HCT116 (cell line): ENCODE measurements at regions not wholly inside any gene's neighbourhood (a gene's known extent, or its start where the extent isn't known, plus 50 kb on each side); places are given as distances from the start of the nearest gene placed in this dataset.

Source experiments
- ATAC-seq: fragments of 200-7000 bp; cut with Tn5 transposase; 2 replicates; pipeline ENCODE4 v1.9.1; 2020; ENCODE audit warnings: mild to moderate bottlenecking, moderate library complexity
- BruUV-seq: library from RNA; stranded (reverse); fragments of 400-500 nt; replicated peaks from 2 replicates; lab custom pipeline; 2021; lab: Mats Ljungman, UMichigan
- CTCF ChIA-PET: fragments of 300-600 bp; sonication (Branson Sonifier 250); formaldehyde crosslinking; loops from one replicate; lab custom pipeline; 2021; ENCODE audit warnings: antibody characterized with exemption; lab: Charles Lee
- POLR2A ChIA-PET: fragments of 300-600, 350-600 bp; sonication (Branson Sonifier 250); formaldehyde crosslinking; loops from one replicate; lab custom pipeline; 2021; ENCODE audit warnings: antibody characterized with exemption; lab: Charles Lee
- RAD21 ChIA-PET, 2 experiments: fragments of 300-600 bp; sonication (Branson Sonifier 250); formaldehyde crosslinking; loops; one replicate each; lab custom pipeline; 2023; ENCODE audit warnings: low total read pairs in 2 of 2; ENCODE audit not compliant: uncharacterized antibody in 2 of 2, unreplicated experiment in 2 of 2, low non-redundant PET in 1 of 2; lab: Charles Lee
- DNase-seq: peaks from one replicate; pipeline ENCODE4 v3.0.0-alpha.2; 2010; ENCODE audit warnings: low read depth, low spot score
- H2AFZ ChIP-seq: fragments of 200-600 bp; shearing (Covaris generic), sonication (generic); 2 replicates; pipeline ENCODE4 v1.6.1; 2017; ENCODE audit warnings: low read depth, mixed run types, mixed read lengths, antibody characterized with exemption, low read length; ENCODE audit not compliant: poor library complexity, severe bottlenecking
- H3K27ac ChIP-seq: 2 replicates; pipeline ENCODE4 v1.5.1; 2012; ENCODE audit warnings: low read depth, low read length
- H3K27me3 ChIP-seq: fragments of 200-600 bp; sonication (generic); 2 replicates; pipeline ENCODE4 v1.6.1; 2016; ENCODE audit warnings: mixed run types, low read length, mixed read lengths; ENCODE audit not compliant: insufficient read depth
- H3K36me3 ChIP-seq, 2 experiments: fragments of 200-500 bp in 1 of 2; fragments of 200-600 bp in 1 of 2; sonication (Bioruptor generic) in 1 of 2; sonication (generic) in 1 of 2; 2 replicates each; pipeline versions ENCODE4 v1.5.1 to v1.6.1; 2014 to 2016; ENCODE audit warnings: low read length in 2 of 2, inconsistent platforms in 1 of 2, mixed read lengths in 1 of 2, mixed run types in 1 of 2; ENCODE audit not compliant: insufficient read depth in 2 of 2, control insufficient read depth in 1 of 2
- H3K4me1 ChIP-seq, 2 experiments: fragments of 200-600 bp in 1 of 2; sonication (generic) in 1 of 2; 2 replicates each; pipeline versions ENCODE4 v1.5.1 to v1.6.1; 2012 to 2017; ENCODE audit warnings: low read length in 2 of 2, inconsistent platforms in 1 of 2, mild to moderate bottlenecking in 1 of 2, mixed read lengths in 1 of 2, mixed run types in 1 of 2, moderate library complexity in 1 of 2; ENCODE audit not compliant: insufficient read depth in 2 of 2, control insufficient read depth in 1 of 2
- H3K4me2 ChIP-seq: fragments of 200-600 bp; sonication (generic); 2 replicates; pipeline ENCODE4 v1.6.1; 2017; ENCODE audit warnings: mixed run types, low read length, mixed read lengths
- H3K4me3 ChIP-seq, 2 experiments: fragments of 200-600 bp in 1 of 2; sonication (generic) in 1 of 2; replicated peaks in 1 of 2; 2 replicates each; pipeline ENCODE4 v1.5.1; 2011 to 2016; ENCODE audit warnings: low read length in 2 of 2, control low read depth in 1 of 2, low read depth in 1 of 2, mild to moderate bottlenecking in 1 of 2, mixed read lengths in 1 of 2, mixed run types in 1 of 2
- H3K79me2 ChIP-seq: fragments of 200-600 bp; sonication (generic); 2 replicates; pipeline ENCODE4 v1.6.1; 2017; ENCODE audit warnings: mild to moderate bottlenecking, mixed run types, low read length, moderate library complexity, mixed read lengths; ENCODE audit not compliant: insufficient read depth
- H3K9ac ChIP-seq: fragments of 200-600 bp; sonication (generic); 2 replicates; pipeline ENCODE4 v1.6.1; 2016; ENCODE audit warnings: low read length, mixed read lengths
- H3K9me2 ChIP-seq: fragments of 200-600 bp; sonication (generic), shearing (Covaris generic); 2 replicates; pipeline ENCODE4 v1.6.1; 2017; ENCODE audit warnings: mixed run types, mild to moderate bottlenecking, moderate library complexity; ENCODE audit not compliant: insufficient read depth
- H3K9me3 ChIP-seq, 2 experiments: fragments of 200-500 bp in 1 of 2; fragments of 200-600 bp in 1 of 2; sonication (Bioruptor generic) in 1 of 2; sonication (generic) in 1 of 2; 2 replicates each; pipeline ENCODE4 v1.6.1; 2014 to 2017; ENCODE audit warnings: low read length in 2 of 2, mixed read lengths in 2 of 2, inconsistent platforms in 1 of 2, low read depth in 1 of 2, mild to moderate bottlenecking in 1 of 2, mixed run types in 1 of 2, moderate library complexity in 1 of 2; ENCODE audit not compliant: control insufficient read depth in 1 of 2, insufficient read depth in 1 of 2
- H4K20me1 ChIP-seq: fragments of 200-600 bp; sonication (generic), shearing (Covaris generic); 2 replicates; pipeline ENCODE4 v1.6.1; 2017; ENCODE audit warnings: mixed run types, mild to moderate bottlenecking, moderate library complexity; ENCODE audit not compliant: insufficient read depth
- CEBPB ChIP-seq: IDR thresholded peaks from 2 replicates; pipeline ENCODE4 v1.6.1; 2012; ENCODE audit warnings: low read depth
- ELF1 ChIP-seq: IDR thresholded peaks from 2 replicates; pipeline ENCODE4 v1.6.1; 2012; ENCODE audit warnings: low read depth, borderline replicate concordance
- EZH2 ChIP-seq: fragments of 200-600 bp; sonication (generic); IDR thresholded peaks from 2 replicates; pipeline ENCODE4 v1.6.1; 2017; ENCODE audit warnings: antibody characterized with exemption, mixed run types
- JUND ChIP-seq: IDR thresholded peaks from 2 replicates; pipeline ENCODE4 v1.6.1; 2012
- TCF7L2 ChIP-seq: IDR thresholded peaks from 2 replicates; pipeline ENCODE4 v1.7.0; 2011; ENCODE audit warnings: borderline replicate concordance, inconsistent platforms; ENCODE audit not compliant: insufficient read depth, insufficient read length; ENCODE audit errors: extremely low read depth
- ZFX ChIP-seq: fragments of 450-650 bp; IDR thresholded peaks from 2 replicates; pipeline ENCODE4 v1.6.1; 2017
- intact Hi-C: fragments of 100-400 bp; cut with micrococcal nuclease; formaldehyde crosslinking; loops from 2 replicates; pipeline ENCODE4 v1.10.0; 2022
- TF ChIP-seq, protein P1 (sequence below): IDR thresholded peaks from 2 replicates; pipeline ENCODE4 v1.6.1; 2012
- TF ChIP-seq, protein P2 (sequence below), 3 experiments: fragments of 200-600 bp in 1 of 3; sonication (generic) in 1 of 3; IDR thresholded peaks in 2 of 3; conservative IDR thresholded peaks in 1 of 3; 2 replicates each; pipeline ENCODE4 v1.5.1; 2012 to 2017; ENCODE audit warnings: low read depth in 2 of 3, low read length in 2 of 3, antibody characterized with exemption in 1 of 3, borderline replicate concordance in 1 of 3, control low read depth in 1 of 3, mild to moderate bottlenecking in 1 of 3, mixed read lengths in 1 of 3, mixed run types in 1 of 3, moderate library complexity in 1 of 3; ENCODE audit not compliant: insufficient read depth in 1 of 3
- TF ChIP-seq, protein P3 (sequence below): IDR thresholded peaks from 2 replicates; pipeline ENCODE4 v1.6.1; 2011; ENCODE audit warnings: mild to moderate bottlenecking, low read length, moderate library complexity; ENCODE audit not compliant: insufficient replicate concordance; ENCODE audit errors: extremely low read depth
- TF ChIP-seq, protein P4 (sequence below): IDR thresholded peaks from 2 replicates; pipeline ENCODE4 v1.6.1; 2012

DNA sequence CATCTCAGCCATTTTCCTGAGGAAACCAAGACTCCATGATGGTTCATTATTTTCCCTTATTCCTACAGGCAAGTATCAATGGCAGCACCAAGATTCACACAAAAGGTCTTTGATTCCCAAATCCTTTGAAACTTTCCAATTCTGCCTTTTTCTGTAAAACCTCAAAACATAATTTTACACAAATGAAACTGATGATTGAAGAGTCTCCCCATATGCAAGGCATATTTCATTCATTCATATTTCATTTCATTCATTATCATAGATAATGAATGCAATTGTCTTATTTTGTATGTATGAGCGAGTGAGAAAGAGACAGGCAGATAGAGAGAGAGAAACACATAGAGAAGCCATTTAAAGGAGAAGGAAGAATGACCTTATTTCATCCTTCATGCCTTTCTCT lies 172.8 kb downstream of the BTG1 start (continued):
- TF ChIP-seq CEBPB = no peak
- TF ChIP-seq ZFX = no peak
- TF ChIP-seq, protein P1, sequence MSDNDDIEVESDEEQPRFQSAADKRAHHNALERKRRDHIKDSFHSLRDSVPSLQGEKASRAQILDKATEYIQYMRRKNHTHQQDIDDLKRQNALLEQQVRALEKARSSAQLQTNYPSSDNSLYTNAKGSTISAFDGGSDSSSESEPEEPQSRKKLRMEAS = no peak

DNA sequence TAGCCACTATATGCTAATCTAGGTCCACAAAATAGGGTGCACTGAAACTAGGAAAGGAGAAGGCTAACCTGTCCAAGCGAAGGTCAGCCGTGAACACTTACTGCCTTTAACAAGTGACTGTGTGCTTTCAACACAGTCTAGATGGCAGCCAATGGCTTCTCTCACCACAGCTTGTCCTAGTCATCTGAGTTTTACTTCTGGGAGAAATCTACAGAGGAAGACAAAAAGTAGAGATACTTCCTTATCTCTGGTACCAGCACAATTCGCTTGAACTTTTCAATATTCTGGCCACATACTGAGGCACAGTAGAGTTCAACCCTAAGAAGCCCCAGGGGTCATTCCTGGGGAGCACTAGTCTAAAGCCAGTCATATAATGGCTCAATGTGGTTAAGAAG lies 176.9 kb downstream of the BTG1 start:
- no peak overlapping the region for H3K9ac ChIP-seq
- H3K9me2 ChIP-seq = no peaks in the 10 kb centered on the region
- RAD21 ChIA-PET = no interaction called here

More for the DNA sequence above, 176.9 kb downstream of the BTG1 start:
- intact Hi-C loops = no loop called here
- no TSS peak for BruUV-seq
- POLR2A ChIA-PET = no interaction called here
- no peak for DNase-seq
- no peaks in the 10 kb centered on the region for H3K27me3 ChIP-seq
- H3K9me3 ChIP-seq = no peaks in the 10 kb centered on the region
- no peaks in the 10 kb centered on the region for H4K20me1 ChIP-seq
- TF ChIP-seq, protein P2, sequence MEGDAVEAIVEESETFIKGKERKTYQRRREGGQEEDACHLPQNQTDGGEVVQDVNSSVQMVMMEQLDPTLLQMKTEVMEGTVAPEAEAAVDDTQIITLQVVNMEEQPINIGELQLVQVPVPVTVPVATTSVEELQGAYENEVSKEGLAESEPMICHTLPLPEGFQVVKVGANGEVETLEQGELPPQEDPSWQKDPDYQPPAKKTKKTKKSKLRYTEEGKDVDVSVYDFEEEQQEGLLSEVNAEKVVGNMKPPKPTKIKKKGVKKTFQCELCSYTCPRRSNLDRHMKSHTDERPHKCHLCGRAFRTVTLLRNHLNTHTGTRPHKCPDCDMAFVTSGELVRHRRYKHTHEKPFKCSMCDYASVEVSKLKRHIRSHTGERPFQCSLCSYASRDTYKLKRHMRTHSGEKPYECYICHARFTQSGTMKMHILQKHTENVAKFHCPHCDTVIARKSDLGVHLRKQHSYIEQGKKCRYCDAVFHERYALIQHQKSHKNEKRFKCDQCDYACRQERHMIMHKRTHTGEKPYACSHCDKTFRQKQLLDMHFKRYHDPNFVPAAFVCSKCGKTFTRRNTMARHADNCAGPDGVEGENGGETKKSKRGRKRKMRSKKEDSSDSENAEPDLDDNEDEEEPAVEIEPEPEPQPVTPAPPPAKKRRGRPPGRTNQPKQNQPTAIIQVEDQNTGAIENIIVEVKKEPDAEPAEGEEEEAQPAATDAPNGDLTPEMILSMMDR (IDR thresholded peaks at IDR 0.05 in 2 of 3, conservative IDR thresholded peaks at IDR 0.05 in 1 of 3; ENCODE audit: borderline replicate concordance in 1 of 3, insufficient read depth in 1 of 3, low read depth in 2 of 3, low read length in 2 of 3) = no peak
- TF ChIP-seq, protein P3, sequence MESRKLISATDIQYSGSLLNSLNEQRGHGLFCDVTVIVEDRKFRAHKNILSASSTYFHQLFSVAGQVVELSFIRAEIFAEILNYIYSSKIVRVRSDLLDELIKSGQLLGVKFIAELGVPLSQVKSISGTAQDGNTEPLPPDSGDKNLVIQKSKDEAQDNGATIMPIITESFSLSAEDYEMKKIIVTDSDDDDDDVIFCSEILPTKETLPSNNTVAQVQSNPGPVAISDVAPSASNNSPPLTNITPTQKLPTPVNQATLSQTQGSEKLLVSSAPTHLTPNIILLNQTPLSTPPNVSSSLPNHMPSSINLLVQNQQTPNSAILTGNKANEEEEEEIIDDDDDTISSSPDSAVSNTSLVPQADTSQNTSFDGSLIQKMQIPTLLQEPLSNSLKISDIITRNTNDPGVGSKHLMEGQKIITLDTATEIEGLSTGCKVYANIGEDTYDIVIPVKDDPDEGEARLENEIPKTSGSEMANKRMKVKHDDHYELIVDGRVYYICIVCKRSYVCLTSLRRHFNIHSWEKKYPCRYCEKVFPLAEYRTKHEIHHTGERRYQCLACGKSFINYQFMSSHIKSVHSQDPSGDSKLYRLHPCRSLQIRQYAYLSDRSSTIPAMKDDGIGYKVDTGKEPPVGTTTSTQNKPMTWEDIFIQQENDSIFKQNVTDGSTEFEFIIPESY = no peak
- TF ChIP-seq ZFX (no peak), JUND (no peak), TCF7L2 (no peak), EZH2 (no peak), CEBPB (no peak), ELF1 (no peak)
- TF ChIP-seq, protein P4, sequence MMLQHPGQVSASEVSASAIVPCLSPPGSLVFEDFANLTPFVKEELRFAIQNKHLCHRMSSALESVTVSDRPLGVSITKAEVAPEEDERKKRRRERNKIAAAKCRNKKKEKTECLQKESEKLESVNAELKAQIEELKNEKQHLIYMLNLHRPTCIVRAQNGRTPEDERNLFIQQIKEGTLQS = no peak
- H2AFZ ChIP-seq = no peak overlapping the region
- ATAC-seq = no peak
- no peaks in the 10 kb centered on the region for H3K4me1 ChIP-seq
- no peaks in the 10 kb centered on the region for H3K36me3 ChIP-seq
- no peak overlapping the region for H3K4me2 ChIP-seq
- CTCF ChIA-PET = no interaction called here
- no peak overlapping the region for H3K4me3 ChIP-seq
- no peaks in the 10 kb centered on the region for H3K79me2 ChIP-seq
- no peak overlapping the region for H3K27ac ChIP-seq
